Spleen (tissue), 7 donors: ENCODE measurements at regions not wholly inside any gene's neighbourhood (a gene's known extent, or its start where the extent isn't known, plus 50 kb on each side); places are given as distances from the start of the nearest gene placed in this dataset.

Source experiments
- CTCF ChIP-seq, 11 experiments: fragments of 200-600 bp in 7 of 11; fragments of 450-650 bp in 4 of 11; sonication (generic) in 4 of 11; IDR thresholded peaks in 8 of 11; conservative IDR thresholded peaks in 3 of 11; 1 replicate in 7 of 11; 2 replicates in 4 of 11; pipeline versions ENCODE4 v1.4.0 to v1.8.0; 2016 to 2021; ENCODE audit warnings: antibody characterized with exemption in 11 of 11, inconsistent platforms in 4 of 11, mild to moderate bottlenecking in 1 of 11
- POLR2A ChIP-seq, 3 donors: fragments of 450-650 bp; IDR thresholded peaks; one replicate each; pipeline ENCODE4 v1.5.1; 2017; ENCODE audit warnings: antibody characterized with exemption in 3 of 3, mild to moderate bottlenecking in 1 of 3
- POLR2AphosphoS5 ChIP-seq, 3 donors: sonication (generic); formaldehyde crosslinking; IDR thresholded peaks; one replicate each; pipeline ENCODE4 v1.5.1; 2017; ENCODE audit warnings: antibody characterized with exemption in 3 of 3
- donor health status: DM: no; HTN: no; CAD: no; lungs with moderate emphysema.
- donor health status: DM: no; HTN: no; CAD: no.
- donor health status: DM: no; HTN: no; CAD: no.

- TF ChIP-seq CTCF (IDR thresholded peaks at IDR 0.05 in 8 of 11, conservative IDR thresholded peaks at IDR 0.05 in 3 of 11) (no peak), POLR2AphosphoS5 (IDR thresholded peaks at IDR 0.05) (no peak), POLR2A (IDR thresholded peaks at IDR 0.05) (no peak)
Observed at GRCh38 chr1:229981736-229982135, 85.3 kb upstream of the GALNT2 start.
